BE2C (cell line): ENCODE measurements at regions not wholly inside any gene's neighbourhood (a gene's known extent, or its start where the extent isn't known, plus 50 kb on each side); places are given as distances from the start of the nearest gene placed in this dataset.

Source experiments
- DNase-seq: peaks from one replicate; pipeline ENCODE4 v3.0.0-alpha.2; 2020
- H3K27me3 ChIP-seq: fragments of 250-450 bp; sonication (Bioruptor Pico); 2 replicates; pipeline ENCODE4 v1.5.1; 2020; ENCODE audit warnings: mild to moderate bottlenecking
- H3K36me3 ChIP-seq: fragments of 250-450 bp; sonication (Bioruptor Pico); 2 replicates; pipeline ENCODE4 v1.5.1; 2020; ENCODE audit warnings: mild to moderate bottlenecking
- H3K4me1 ChIP-seq: fragments of 250-450 bp; sonication (Bioruptor Pico); 2 replicates; pipeline ENCODE4 v1.5.1; 2020
- H3K4me3 ChIP-seq: 2 replicates; pipeline ENCODE4 v1.5.1; 2011; ENCODE audit warnings: low read depth, low read length
- H3K9me3 ChIP-seq: fragments of 250-450 bp; sonication (Bioruptor Pico); 2 replicates; pipeline ENCODE4 v1.5.1; 2020
- TF ChIP-seq, protein P1 (sequence below): IDR thresholded peaks from 2 replicates; pipeline ENCODE4 v1.5.1; 2012; ENCODE audit warnings: mild to moderate bottlenecking, low read depth, low read length

DNA sequence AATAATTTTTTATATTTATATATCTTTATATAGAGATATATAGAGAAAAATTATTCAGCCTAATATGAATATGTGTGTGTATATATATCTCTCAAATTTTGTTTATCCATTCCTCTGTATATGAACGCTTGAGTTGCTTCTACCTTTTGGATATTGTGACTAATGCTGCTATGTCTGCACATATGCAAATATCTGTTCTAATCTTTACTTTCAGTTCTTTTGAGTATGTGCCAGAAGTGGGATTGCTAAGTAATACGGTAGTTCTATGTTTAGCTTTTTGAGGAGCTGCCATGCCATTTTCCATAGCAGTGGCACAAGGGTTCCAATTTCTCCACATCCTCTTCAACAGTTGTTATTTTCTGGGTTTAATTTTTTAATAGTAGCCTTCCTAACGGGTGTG, 72.8 kb upstream of the CEP85L start:
- DNase-seq, result no peak
- H3K9me3 ChIP-seq, result no peaks in the 10 kb centered on the region
- H3K4me3 ChIP-seq, result no peak overlapping the region
- TF ChIP-seq, protein P1, sequence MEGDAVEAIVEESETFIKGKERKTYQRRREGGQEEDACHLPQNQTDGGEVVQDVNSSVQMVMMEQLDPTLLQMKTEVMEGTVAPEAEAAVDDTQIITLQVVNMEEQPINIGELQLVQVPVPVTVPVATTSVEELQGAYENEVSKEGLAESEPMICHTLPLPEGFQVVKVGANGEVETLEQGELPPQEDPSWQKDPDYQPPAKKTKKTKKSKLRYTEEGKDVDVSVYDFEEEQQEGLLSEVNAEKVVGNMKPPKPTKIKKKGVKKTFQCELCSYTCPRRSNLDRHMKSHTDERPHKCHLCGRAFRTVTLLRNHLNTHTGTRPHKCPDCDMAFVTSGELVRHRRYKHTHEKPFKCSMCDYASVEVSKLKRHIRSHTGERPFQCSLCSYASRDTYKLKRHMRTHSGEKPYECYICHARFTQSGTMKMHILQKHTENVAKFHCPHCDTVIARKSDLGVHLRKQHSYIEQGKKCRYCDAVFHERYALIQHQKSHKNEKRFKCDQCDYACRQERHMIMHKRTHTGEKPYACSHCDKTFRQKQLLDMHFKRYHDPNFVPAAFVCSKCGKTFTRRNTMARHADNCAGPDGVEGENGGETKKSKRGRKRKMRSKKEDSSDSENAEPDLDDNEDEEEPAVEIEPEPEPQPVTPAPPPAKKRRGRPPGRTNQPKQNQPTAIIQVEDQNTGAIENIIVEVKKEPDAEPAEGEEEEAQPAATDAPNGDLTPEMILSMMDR, result no peak
- H3K27me3 ChIP-seq, result no peaks in the 10 kb centered on the region; the same call in 1 of the 2 replicates
- H3K36me3 ChIP-seq, result no peaks in the 10 kb centered on the region
- no peaks in the 10 kb centered on the region for H3K4me1 ChIP-seq

DNA sequence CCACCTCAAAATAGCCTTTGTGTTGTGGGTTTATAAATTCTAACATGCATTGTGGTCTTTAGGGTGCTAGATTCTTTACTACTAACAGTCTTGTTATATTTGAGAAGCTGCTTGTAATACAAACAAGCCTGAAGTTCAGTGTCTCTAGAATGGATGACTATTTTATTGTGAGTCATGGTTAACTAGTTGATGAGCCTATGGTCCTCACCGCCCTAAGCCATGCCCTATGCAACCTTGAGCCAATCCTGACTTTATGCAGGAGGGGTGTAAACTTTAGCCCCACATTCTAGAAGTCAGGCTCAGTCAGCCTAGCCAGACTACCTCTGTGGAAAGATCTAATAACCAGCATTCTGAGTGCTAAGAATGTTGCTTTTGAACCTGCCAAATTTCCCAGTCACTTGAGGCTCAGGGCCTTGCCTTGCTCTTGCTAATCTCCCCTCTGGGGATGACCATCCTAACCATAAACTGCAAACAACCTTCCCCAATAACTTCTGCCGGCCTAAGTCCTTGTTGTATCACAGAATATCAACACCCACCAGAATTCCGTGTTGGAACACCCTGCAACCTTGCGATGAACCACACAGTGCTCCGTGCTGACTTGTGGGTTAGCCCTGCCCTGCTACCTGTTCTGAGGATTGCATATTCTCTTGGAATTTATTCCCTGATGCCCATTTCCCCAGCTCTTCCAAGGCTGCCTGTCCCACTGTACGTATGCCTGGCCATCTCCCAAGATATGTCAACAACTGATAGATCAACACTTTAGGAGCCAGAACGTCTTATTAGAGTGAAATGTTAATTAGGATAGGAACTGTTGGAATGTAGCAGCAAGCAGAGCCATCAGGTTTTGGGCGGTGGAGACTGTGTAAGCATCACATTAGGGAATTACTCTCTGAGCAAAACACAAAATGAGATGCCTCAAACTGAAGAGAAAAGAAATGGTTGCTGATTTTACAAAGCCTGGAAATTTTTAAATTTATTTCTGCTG, 71.7 kb upstream of the CEP85L start:
- no peaks in the 10 kb centered on the region for H3K36me3 ChIP-seq
- DNase-seq, result no peak
- no peaks in the 10 kb centered on the region for H3K4me1 ChIP-seq
- TF ChIP-seq, protein P1, result no peak
- no peaks in the 10 kb centered on the region for H3K27me3 ChIP-seq
- H3K4me3 ChIP-seq, result no peak overlapping the region
- no peaks in the 10 kb centered on the region for H3K9me3 ChIP-seq

DNA sequence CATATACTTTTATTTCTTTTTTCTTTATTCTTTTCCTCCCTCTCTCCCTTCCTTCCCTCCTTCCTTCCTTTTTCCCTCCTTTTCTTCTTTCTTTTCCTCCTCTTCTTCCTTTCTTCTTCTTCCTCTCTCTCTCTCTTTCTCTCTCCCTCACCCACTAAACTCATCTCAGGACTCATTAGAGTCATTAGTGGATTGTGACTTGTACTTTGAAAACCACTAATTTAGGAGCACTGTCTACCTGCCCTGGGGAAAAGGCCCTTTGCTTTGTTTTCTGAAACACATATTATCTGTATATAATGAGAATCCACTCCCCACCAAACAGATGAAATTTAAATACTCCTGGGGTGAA, 68.7 kb upstream of the CEP85L start:
- no peaks in the 10 kb centered on the region for H3K36me3 ChIP-seq
- H3K9me3 ChIP-seq, result no peaks in the 10 kb centered on the region
- TF ChIP-seq, protein P1, result no peak
- H3K4me3 ChIP-seq, result no peak overlapping the region
- H3K27me3 ChIP-seq, result no peaks in the 10 kb centered on the region
- DNase-seq, result no peak
- no peaks in the 10 kb centered on the region for H3K4me1 ChIP-seq

DNA sequence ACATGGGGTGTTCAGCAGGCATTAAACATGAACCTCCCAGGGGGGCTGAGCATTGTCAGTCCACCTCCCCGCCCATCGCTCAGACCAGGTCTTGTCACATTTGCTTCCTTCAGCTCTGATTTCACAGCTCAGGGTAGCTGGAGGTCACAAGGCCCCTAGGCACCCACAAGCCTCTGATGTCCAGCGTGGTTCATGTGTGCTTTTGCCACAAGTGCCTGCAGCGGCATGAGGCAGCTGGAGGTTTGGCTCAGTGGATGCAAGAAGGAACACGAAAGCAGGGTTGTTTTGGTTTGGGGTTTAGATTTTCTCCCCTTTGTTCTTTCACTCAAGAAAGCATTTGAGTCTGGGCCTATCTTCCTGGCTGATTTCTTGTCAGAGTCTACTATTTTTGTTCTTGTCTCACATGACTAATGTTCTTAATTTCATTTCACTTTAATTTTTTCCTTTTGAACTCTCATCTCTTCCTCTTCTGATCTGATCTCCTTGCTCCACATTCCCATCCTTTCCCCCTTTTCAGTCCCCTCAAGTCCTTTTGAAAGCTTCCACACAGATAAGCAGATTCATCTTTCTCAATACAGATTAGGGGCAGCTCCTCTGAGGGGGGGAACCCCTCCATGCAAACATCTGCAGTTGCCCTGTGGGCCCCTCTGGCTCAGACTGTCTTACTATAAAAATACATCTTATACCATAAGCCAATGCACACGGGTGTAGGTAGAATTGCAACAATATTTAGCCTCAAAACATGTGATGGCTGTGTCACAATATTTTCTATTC, 68.1 kb upstream of the CEP85L start:
- no peaks in the 10 kb centered on the region for H3K36me3 ChIP-seq
- H3K4me3 ChIP-seq, result no peak overlapping the region
- H3K9me3 ChIP-seq, result no peaks in the 10 kb centered on the region
- H3K4me1 ChIP-seq, result no peaks in the 10 kb centered on the region
- no peak for DNase-seq
- TF ChIP-seq, protein P1, result no peak
- no peaks in the 10 kb centered on the region for H3K27me3 ChIP-seq

DNA sequence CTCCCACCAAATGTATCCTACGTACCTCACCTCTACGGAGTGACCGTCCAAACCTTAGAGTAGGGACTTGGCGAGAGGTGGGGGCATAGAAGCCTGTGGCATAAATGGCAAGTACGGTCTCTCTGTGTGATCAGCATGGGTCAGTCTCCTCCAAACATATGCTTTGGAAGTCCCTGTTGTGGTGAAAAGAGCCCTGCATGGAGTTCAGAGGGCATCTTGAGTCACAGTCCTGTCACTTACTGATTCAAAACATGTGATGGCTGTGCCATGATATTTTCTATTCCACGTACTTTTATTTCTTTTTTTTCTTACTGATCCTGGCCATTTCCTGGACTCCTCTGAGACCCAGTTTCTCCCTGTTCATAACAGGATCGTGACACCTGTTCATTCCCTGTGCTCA, 67.5 kb upstream of the CEP85L start:
- no peaks in the 10 kb centered on the region for H3K27me3 ChIP-seq
- no peak overlapping the region for H3K4me3 ChIP-seq
- H3K9me3 ChIP-seq, result no peaks in the 10 kb centered on the region
- no peaks in the 10 kb centered on the region for H3K36me3 ChIP-seq
- no peak for DNase-seq
- TF ChIP-seq, protein P1, result no peak
- H3K4me1 ChIP-seq, result no peaks in the 10 kb centered on the region
